HG03039 (cell line): ENCODE measurements at regions not wholly inside any gene's neighbourhood (a gene's known extent, or its start where the extent isn't known, plus 50 kb on each side); places are given as distances from the start of the nearest gene placed in this dataset.
"Not testable (repeated sequence)": the region's sequence is repeated elsewhere in the genome, so short reads cannot be mapped to it uniquely, and the experiment has no call there.

ENCODE experiments used
- ATAC-seq: cut with Tn5 transposase; IDR thresholded peaks from one replicate; pipeline ENCODE4 v1.9.1; 2021; ENCODE audit warnings: mild to moderate bottlenecking, moderate library complexity; ENCODE audit not compliant: unreplicated experiment

DNA sequence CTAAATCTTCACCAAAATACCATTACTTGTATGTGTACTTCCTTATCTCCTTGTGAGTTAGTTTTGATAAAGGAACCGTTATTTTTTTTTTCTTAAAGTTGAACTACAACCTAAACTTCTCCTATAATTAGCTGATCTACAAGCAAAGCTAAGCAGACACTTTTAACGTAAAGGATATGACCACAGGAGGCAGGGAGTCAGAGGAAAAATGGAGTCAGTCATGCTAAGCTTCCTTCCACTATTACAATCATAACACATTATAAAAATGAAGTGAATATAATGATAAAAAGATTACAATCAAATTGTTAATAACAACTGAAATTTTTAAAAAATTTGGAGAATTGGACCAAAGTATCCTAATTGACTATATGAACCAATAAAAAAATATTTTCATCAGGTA is 892.6 kb downstream of the KCNT2 start:
- ATAC-seq = no peak

DNA sequence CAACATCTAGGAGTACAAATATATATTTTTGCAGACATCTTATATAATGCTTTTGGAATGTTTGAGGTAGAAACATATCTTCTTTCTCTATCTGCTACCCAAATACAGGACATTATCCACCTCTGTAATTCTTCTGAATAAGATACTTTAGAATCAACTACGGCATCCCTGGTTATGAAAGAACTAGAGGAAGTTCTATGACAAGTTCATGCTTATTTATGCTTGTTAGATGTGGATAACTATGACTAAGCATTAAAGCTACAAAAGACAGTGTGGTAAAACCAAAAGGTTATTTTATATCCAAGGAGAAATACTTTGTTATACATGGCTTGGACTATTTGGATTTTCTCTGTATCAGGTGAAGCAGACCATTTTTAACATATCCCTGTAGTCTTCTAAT is 894.0 kb downstream of the KCNT2 start:
- no peak for ATAC-seq

DNA sequence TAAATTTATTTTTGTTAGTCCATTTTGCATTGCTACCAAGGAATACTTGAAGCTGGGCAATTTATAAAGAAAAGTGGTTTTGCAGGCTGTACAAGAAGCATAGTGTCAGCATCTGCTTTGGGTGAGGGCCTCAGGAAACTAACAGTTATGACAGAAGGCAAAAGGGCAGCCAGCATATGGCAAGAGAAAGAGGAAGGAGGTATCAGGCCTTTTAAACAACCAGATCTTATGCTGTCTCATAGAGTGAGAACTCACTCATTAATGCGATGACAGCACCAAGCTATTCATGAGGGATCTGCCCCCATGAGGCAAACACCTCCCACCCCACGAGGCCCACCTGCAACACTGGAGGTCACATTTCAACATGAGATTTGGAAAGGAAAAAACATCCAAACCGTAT is 898.4 kb downstream of the KCNT2 start:
- no peak for ATAC-seq

DNA sequence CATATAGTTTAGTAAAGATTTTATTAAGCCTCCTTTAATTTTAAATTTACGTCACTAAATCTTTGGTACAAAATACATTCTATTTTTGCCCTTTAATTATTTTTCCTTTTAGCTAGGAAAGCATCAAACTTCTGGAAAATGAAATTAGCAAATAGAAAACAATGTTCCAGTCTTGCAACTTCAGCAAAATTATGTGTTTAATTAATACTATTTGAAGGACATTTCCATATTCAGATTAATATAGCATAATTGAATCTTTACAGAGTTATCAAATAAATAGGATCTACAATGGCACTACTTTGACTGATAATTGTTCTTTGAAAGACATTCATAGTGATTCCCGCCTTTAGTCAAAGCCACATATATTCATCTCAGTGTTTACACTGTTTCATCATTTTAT is 904.2 kb downstream of the KCNT2 start:
- ATAC-seq = no peak

DNA sequence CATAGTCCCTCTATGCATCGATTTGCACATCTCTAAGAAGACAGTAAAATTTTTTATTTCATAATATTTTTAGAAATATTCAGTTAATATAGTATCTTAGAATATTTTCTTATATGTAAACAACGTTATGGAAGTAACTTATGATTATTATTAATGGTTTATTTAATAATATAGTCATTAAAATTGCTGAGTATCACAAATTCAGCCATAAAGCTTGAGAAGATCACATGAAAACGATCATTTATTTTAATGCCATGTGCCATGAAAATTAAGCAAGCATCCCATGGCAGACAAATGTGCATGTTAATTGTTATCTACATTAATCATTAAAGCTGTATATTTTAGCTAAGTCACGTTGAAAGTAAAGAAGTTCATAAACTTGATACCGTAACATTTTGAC is 907.1 kb downstream of the KCNT2 start:
- ATAC-seq = no peak

DNA sequence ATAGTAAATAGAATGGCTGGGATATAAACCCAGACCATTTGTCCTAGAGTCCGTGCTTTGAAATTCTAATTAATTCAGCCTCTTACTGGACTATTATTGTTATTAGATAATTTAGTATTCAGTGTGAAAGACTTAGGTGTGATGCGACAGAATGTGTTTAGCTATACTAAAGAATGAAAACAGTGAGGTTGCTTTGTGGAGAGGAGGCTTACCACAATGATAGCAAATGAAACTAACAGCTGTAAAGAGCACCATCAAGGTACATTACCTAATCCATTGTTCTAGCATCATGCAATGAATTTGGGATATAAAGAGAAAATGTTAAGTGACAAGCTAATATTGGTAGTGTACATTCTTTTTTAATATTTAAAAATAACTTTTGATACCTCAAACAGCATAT is 911.1 kb downstream of the KCNT2 start:
- peak; percentile 100 for ATAC-seq

DNA sequence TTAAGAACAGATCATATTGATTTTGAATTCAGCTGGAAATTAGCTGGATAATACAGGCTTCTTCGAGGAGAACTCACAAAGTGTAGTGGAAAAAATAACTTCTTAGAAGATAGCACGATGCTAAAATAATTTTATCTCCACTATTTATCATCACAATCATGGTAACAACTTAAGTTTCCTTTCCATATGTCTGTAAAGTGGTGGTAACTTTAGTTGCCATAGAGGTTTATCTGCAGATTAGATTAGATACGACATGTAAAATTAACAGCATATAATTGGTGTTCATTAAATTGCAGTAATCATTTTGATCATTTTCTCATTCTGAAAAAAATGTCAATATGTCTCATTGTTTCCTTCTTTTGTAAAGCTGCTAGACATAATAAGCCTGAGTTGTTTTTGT is 921.5 kb downstream of the KCNT2 start:
- ATAC-seq = no peak

DNA sequence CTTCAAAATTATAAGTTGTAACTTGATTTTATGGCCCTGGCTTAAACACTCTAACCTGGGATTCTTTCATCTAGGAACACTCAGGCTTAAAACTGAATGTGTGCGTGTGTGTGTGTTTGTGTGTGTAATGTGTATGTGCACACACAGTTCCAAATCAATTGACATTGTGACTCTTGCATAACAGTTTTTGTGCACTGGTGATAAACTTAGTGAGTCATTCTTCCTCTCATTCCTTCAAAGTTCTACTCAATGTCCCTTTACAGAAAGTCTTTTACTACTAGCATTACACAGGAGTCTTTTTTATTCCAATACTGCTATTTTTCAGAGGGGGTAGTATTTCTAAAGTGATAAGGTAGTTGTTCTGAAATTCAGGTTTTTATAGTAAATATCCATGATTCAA is 943.6 kb downstream of the KCNT2 start:
- ATAC-seq = no peak

DNA sequence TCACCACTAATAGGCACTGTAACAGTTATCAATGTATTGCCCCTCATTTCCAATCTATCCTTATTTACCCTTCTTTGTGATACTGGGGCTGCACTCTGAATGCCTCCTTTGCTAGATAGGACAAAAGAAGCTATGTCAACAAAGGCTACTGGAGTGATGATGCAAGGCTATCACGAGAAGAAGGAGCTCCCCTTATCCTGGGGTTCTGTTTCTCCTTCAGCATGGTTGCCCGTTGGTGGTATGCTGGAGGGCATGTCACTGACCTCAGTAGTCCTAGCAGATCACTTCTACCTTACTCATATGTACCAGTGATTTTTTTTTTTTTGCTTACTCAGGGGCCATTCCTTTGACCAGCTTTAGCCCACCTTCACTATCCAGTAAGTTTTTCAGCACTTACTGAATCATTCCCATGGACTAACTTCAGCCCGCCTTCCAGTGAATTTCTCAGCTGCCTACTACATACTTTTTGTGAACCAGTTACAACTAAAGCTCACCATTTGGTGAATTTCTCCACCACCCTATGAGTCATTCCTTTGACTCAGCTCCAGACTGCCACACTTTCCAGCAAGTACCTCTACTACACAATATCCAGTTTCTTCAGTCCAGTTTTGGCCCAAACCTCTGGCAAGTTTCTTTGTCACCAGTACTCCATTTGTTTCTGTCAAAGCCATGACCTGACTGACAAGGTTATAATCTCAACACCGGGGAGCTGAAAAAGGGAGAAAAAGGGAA is 944.5 kb downstream of the KCNT2 start:
- ATAC-seq = no peak

DNA sequence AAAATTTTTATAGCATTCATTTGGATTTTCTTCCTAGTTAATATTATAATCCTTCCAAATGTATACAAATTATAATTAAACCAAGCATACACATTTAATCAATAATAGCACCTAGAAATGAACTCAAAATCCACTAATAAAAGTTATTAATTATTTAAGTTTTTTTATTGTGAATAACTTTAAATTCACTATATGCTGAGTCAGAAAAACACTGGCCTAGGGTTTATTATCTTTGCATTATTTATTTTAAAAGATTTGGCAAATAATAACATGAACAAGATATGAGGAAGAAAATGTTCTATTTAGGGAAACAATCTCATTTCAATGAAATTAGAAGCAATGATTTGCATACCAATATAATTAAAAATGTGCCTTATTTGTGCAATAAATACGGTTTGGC is 951.5 kb downstream of the KCNT2 start:
- ATAC-seq = no peak

DNA sequence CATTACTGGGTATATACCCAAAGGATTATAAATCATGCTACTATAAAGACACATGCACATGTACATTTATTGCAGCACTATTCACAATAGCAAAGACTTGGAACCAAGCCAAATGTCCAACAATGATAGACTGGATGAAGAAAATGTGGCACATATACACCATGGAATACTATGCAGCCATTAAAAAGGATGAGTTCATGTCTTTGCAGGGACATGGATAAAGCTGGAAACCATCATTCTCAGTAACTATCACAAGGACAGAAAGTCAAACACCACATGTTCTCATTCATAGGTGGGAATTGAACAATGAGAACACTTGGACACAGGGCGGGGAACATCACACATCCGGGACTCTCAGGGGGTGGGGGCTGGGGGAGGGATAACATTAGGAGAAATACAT is 959.4 kb downstream of the KCNT2 start:
- ATAC-seq = not testable (repeated sequence)

DNA sequence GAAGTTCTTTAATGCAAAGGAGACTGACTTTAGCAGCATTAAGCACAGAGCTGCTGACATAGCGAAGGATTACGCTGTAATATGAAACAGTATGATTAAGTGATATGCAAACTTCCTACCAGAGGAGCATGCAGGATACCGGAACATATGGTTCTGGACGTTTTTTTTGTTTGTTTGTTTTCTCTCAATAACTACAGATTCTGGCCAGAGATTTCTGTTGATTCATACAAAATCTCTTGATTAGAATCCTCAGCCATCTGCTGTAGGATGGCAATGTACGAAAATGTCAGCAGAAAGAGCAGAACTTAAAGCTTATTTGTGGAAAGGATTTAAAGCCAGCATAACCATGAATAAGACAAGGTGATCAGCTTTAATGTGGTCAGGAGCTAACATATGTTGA is 970.7 kb downstream of the KCNT2 start:
- no peak for ATAC-seq

DNA sequence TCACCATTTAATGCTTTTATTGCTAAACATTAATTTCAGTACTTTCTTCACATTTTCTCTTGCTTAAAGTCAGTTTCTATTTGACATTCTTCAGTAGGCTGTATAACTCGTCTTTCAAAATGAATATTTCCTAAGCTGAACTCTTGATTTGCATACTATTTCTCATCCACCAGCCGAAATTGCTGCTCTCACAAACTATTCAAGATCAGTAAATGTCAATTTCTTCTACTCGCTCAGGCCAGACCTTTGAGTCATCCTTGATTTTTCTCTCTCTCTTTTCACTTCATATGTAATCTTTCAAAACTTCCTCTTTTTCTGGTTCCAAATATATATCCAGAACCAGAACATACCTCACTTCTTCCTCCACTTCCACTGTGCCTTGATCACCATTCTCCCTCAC is 990.0 kb downstream of the KCNT2 start:
- no peak for ATAC-seq

DNA sequence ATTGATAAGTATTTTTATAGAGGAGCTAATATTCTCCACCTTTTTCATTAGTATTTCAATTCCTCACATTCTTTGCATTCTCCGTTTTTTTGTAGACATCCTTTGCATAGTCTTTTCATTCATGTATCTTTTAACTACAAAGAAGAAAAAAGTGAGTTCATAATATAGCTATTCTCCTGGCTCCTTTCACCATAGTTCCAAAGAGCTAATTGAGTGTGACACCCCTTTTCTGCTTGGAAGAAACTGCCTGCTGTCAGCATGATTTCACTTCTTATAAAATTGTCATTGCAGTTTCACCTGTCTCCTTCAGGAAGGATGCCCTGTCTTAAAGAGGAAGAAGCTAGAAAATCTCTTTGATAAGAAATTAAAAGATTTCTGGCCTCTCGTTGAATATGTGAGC is 991.1 kb downstream of the KCNT2 start:
- ATAC-seq = no peak

DNA sequence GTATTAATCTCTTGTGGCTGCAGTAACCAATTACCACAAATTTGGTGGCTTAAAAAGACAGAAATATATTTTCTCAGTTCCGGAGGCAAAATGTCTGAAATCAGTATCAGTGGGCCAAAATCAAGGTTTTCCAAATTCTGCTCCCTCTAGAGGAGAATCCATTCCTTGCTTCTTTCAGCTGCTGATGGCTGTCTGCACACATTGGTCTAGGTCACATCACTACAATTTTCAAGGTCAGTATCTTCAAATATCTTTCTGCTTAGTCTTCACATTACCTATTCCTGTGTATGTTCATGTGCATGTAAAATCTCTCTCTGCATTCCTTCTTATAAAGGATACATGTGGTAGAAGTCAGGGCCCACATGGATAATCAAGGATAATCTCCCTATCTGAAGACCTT is 999.4 kb downstream of the KCNT2 start:
- no peak for ATAC-seq

DNA sequence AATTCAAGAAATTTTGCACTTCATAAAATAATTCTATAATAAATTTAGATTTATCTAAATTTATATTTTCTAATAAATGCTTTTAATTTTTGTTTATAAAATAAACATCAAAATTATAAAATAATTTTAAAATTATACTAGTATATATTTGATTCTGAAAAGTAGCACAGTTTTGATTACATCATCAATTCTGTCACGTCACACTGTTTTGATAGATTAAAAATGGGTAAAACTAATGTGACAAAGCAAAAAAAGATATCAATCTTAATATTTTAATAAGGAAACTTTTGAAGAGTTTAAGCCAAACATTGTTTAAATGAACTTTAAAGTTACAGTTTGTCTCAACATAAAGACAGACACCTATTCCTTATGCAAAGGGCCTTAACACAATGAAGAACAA is 1001.8 kb downstream of the KCNT2 start:
- ATAC-seq = no peak

DNA sequence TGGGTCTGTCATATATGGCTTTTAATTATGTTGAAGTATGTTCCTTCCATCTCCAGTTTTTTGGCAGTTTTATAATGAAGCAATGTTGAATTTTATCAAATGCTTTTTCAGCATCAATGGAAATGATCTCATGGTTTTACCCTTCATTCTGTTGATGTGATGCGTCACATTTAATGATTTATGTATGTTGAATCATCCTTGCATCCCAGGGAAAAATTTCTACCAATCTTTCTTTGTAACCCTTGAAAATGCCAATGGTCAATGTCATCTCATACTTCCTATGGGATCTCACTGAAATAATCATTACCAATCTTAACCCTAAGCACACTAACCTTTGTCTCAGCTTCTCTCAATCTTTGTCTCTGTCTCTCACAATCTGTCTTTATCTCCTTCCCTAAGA is 1004.0 kb downstream of the KCNT2 start:
- ATAC-seq = no peak

DNA sequence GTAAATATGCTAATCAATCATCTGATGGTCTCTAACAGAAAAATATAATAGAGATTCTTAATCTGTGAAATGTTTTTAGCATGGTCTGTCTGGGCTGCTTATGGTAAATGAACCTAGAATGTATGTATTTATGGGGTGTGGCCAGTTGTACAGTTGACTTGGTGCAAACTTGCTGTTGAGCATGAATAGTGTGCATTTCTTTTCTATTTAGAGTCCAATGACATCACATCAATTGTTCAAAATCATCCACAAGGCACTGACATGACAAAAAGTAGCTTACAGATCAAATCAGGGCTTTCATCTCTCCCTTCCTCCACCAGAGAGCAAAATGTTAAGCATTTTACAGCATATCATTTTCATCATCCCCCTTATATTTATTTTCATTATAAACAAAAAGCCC is 1010.3 kb downstream of the KCNT2 start:
- no peak for ATAC-seq

DNA sequence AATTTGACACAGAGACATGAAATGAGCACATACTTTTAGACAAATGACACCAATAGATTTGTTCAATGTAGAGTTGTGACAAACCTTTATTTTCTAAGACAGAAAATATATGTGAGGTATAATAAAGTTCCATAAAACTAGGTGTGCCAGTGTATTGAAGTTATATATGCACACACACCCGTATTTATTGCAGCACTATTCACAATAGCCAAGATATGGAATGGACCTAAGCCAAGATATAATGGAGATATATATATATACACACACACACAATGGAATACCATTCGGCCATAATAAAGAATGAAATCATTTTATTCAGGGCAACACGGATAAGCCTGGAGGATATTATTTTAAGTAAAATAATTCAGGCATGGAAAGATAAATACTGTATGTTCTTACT is 1013.5 kb downstream of the KCNT2 start:
- ATAC-seq = no peak

DNA sequence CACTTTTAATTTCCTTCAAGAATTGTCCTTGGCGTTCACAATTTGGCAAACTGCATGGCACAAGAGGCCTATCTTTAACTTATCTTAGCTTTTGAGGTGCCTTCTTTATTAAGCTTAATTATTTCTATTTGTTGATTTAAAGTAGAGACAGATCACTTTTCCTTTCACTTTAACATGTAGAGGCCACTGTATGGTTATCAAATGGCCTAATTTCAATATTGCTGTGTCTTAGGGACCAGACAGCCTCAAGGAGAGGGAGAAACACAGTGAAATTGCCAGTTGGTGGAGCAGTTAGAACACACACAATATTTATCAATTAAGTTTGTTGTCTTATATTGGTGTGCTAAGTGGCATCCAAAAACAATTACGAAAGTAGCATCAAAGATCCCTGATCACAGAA is 1013.9 kb downstream of the KCNT2 start:
- ATAC-seq = no peak

DNA sequence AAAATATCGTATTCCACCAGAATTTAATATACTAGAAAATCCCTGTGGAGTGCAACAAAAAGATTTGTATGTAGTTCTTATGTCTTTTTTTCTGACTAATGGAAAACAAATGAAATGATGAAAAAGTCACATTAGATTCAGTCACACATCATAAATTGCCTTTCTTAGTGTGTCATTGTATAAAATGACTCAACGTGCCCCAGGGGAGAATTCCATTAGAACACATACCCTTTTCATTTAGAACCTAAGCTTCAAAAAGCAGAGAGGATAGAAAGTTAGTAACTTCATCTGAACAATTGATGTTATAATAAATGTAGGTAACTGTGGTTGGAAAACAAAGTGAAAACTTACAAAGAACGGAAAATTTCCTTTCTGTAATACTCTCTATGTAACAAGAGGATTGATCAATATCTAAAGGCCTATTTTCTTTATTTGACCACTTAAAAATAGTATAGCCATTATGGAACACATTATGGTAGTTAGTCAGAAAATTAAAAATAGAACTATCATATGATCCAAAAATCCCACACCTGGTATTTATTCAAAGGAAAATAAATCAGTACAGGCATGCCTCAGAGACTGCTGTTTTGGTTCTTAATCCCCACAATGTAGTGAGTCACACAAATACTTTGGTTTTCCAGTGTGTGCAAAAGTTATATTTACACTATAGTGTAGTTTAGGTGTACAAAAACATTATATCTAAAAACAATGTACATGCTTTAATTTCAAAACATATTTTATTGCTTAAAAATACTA is 1016.1 kb downstream of the KCNT2 start:
- ATAC-seq = no peak

DNA sequence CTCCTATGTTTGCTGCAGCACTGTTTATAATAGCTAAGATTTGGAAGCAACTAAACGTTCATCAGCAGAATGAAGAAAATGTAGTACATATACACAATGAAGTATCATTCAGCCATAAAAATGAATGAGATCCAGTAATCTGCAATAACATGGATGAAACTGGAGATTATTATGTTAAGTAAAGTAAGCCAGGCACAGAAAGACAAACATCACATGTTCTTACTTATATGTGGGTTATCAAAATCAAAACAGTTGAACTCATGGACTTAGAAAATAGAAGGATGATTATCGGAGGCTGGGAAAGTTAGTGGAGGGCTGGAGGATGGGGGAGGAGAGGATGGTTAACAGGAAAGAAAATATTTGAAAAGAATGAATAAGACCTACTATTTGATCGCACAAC is 1017.6 kb downstream of the KCNT2 start:
- ATAC-seq = no peak
